GM23338 (cell line): ENCODE measurements at regions not wholly inside any gene's neighbourhood (a gene's known extent, or its start where the extent isn't known, plus 50 kb on each side); places are given as distances from the start of the nearest gene placed in this dataset.

ENCODE experiments used
- ATAC-seq: fragments of 200-7000 bp; cut with Tn5 transposase; 3 replicates; pipeline ENCODE4 v1.9.1; 2020
- DNase-seq: peaks from one replicate; pipeline ENCODE4 v3.0.0-alpha.2; 2015; ENCODE audit warnings: low spot score
- H2AFZ ChIP-seq: fragments of 200-600 bp; sonication (generic); 2 replicates; pipeline ENCODE4 v1.8.0; 2016; ENCODE audit warnings: antibody characterized with exemption, mild to moderate bottlenecking, moderate library complexity
- H3F3A ChIP-seq: fragments of 200-600 bp; sonication (generic); replicated peaks from 2 replicates; pipeline ENCODE4 v1.8.0; 2017; ENCODE audit warnings: antibody characterized with exemption, mixed run types, low read depth
- H3K27ac ChIP-seq: fragments of 200-600 bp; sonication (generic); 2 replicates; pipeline ENCODE4 v1.6.1; 2016; ENCODE audit warnings: low read depth
- H3K27me3 ChIP-seq: fragments of 200-600 bp; sonication (generic); 2 replicates; pipeline ENCODE4 v1.8.0; 2016; ENCODE audit warnings: mild to moderate bottlenecking, mixed run types, moderate library complexity; ENCODE audit not compliant: insufficient read depth
- H3K36me3 ChIP-seq: fragments of 200-600 bp; sonication (generic); 2 replicates; pipeline ENCODE4 v1.8.0; 2016; ENCODE audit warnings: mild to moderate bottlenecking; ENCODE audit not compliant: insufficient read depth
- H3K4me1 ChIP-seq: fragments of 200-600 bp; sonication (generic); 2 replicates; pipeline ENCODE4 v1.8.0; 2016; ENCODE audit warnings: mild to moderate bottlenecking, moderate library complexity; ENCODE audit not compliant: insufficient read depth
- H3K4me2 ChIP-seq: fragments of 200-600 bp; sonication (generic); 2 replicates; pipeline ENCODE4 v1.7.1; 2017; ENCODE audit warnings: mixed run types
- H3K4me3 ChIP-seq: fragments of 200-600 bp; sonication (generic); 2 replicates; pipeline ENCODE4 v1.6.1; 2016; ENCODE audit warnings: mixed run types
- H3K79me2 ChIP-seq: fragments of 200-600 bp; sonication (generic); replicated peaks from 2 replicates; pipeline ENCODE4 v1.8.0; 2017; ENCODE audit warnings: mild to moderate bottlenecking; ENCODE audit not compliant: insufficient read depth
- H3K9me2 ChIP-seq: fragments of 200-600 bp; sonication (generic); 2 replicates; pipeline ENCODE4 v1.8.0; 2017; ENCODE audit not compliant: insufficient read depth
- H4K20me1 ChIP-seq: fragments of 200-600 bp; sonication (generic); replicated peaks from 2 replicates; pipeline ENCODE4 v1.8.0; 2017; ENCODE audit warnings: mild to moderate bottlenecking; ENCODE audit not compliant: insufficient read depth
- H3K27ac Mint-ChIP-seq: 2 replicates; pipeline ENCODE4 v1.8.0; 2020; ENCODE audit warnings: inconsistent platforms, mild to moderate bottlenecking, moderate library complexity, mixed read lengths
- H3K27me3 Mint-ChIP-seq: 3 replicates; pipeline ENCODE4 v1.8.0; 2022; ENCODE audit warnings: low read depth, mild to moderate bottlenecking, moderate library complexity, mixed read lengths, inconsistent platforms; ENCODE audit not compliant: insufficient read depth, poor library complexity
- H3K36me3 Mint-ChIP-seq: 3 replicates; pipeline ENCODE4 v1.8.0; 2021; ENCODE audit warnings: low read depth, mild to moderate bottlenecking, inconsistent platforms, moderate library complexity, mixed read lengths
- H3K4me1 Mint-ChIP-seq: 3 replicates; pipeline ENCODE4 v1.8.0; 2020; ENCODE audit warnings: mild to moderate bottlenecking, inconsistent platforms, mixed read lengths
- H3K4me3 Mint-ChIP-seq: 3 replicates; pipeline ENCODE4 v1.8.0; 2021; ENCODE audit warnings: moderate library complexity, mild to moderate bottlenecking, inconsistent platforms, mixed read lengths
- H3K9me3 Mint-ChIP-seq: 3 replicates; pipeline ENCODE4 v1.8.0; 2020; ENCODE audit warnings: moderate library complexity, mild to moderate bottlenecking, inconsistent platforms, mixed read lengths
- EZH2 ChIP-seq: fragments of 200-600 bp; sonication (generic); IDR thresholded peaks from one replicate; pipeline ENCODE4 v1.8.0; 2017; ENCODE audit warnings: antibody characterized with exemption, mild to moderate bottlenecking, low read depth; ENCODE audit not compliant: unreplicated experiment
- EZH2phosphoT487 ChIP-seq: fragments of 200-600 bp; sonication (generic); IDR thresholded peaks from one replicate; pipeline ENCODE4 v1.8.1; 2018; ENCODE audit warnings: antibody characterized with exemption; ENCODE audit not compliant: unreplicated experiment
- NANOG ChIP-seq: IDR thresholded peaks from 2 replicates; pipeline ENCODE4 v1.6.1; 2016; ENCODE audit warnings: antibody characterized with exemption, borderline replicate concordance
- POLR2AphosphoS5 ChIP-seq: IDR thresholded peaks from 2 replicates; pipeline ENCODE4 v1.6.1; 2016; ENCODE audit warnings: antibody characterized with exemption, low read depth
- STAT1 ChIP-seq: IDR thresholded peaks from one replicate; pipeline ENCODE4 v1.6.1; 2016; ENCODE audit warnings: antibody characterized with exemption; ENCODE audit not compliant: unreplicated experiment
- TF ChIP-seq, protein P1 (sequence below): IDR thresholded peaks from 2 replicates; pipeline ENCODE4 v1.6.1; 2016; ENCODE audit warnings: antibody characterized with exemption
- TF ChIP-seq, protein P2 (sequence below): fragments of 250-450 bp; sonication (Bioruptor Pico); IDR thresholded peaks from 2 replicates; pipeline ENCODE4 v1.5.0; 2020; ENCODE audit warnings: mild to moderate bottlenecking, moderate library complexity

DNA sequence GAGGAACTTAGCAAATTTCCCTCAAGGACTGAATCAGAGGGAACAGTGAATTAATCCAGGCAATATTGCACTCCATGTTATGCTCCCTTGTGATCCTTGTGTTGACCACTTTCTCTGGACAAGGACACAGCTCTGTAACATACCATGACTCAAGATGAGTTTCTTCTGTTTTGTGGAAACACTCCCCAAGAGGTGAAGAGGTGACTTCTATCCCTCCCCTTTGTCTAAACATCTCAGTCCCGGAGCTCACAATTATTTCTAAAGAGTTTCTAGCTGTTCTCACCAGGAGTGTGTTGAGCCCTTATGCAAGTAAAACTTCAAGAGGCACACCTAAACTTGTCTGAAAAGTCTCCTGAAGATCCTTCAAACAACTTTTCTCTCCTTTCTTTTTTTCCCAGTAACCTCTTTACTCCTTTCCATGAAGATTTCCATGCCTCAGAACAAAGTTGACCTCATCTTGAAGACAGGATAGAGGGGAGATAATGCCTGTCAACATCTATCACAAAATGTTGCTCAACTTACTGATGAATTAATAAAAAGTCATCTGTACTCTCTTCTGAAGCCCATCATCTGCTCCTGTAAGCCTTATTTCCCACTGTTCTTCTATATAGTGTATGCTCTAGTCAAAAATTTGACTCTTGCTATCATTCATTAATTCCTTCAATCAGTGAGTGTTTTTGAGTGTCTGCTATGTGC lies 429.1 kb downstream of the SPRY1 start:
- peaks cover 6% of the 10 kb centered on the region; the same call in 2 of the 3 replicates for H3K9me3 Mint-ChIP-seq
- ATAC-seq (no peak), DNase-seq (no peak)
- Histone ChIP-seq H3K27ac (no peak overlapping the region), H2AFZ (no peak overlapping the region), H4K20me1 (no peaks in the 10 kb centered on the region), H3K79me2 (no peaks in the 10 kb centered on the region), H3K9me2 (no peaks in the 10 kb centered on the region), H3K4me2 (no peak overlapping the region), H3K4me1 (no peaks in the 10 kb centered on the region), H3K36me3 (no peaks in the 10 kb centered on the region), H3K27me3 (no peaks in the 10 kb centered on the region), H3F3A (no peaks in the 10 kb centered on the region), H3K4me3 (no peak overlapping the region)
- no peak overlapping the region for H3K27ac Mint-ChIP-seq
- H3K4me3 Mint-ChIP-seq = no peak overlapping the region
- TF ChIP-seq POLR2AphosphoS5 (no peak), EZH2phosphoT487 (no peak), EZH2 (no peak), NANOG (no peak), STAT1 (no peak)
- TF ChIP-seq, protein P1, sequence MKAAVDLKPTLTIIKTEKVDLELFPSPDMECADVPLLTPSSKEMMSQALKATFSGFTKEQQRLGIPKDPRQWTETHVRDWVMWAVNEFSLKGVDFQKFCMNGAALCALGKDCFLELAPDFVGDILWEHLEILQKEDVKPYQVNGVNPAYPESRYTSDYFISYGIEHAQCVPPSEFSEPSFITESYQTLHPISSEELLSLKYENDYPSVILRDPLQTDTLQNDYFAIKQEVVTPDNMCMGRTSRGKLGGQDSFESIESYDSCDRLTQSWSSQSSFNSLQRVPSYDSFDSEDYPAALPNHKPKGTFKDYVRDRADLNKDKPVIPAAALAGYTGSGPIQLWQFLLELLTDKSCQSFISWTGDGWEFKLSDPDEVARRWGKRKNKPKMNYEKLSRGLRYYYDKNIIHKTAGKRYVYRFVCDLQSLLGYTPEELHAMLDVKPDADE = no peak
- TF ChIP-seq, protein P2, sequence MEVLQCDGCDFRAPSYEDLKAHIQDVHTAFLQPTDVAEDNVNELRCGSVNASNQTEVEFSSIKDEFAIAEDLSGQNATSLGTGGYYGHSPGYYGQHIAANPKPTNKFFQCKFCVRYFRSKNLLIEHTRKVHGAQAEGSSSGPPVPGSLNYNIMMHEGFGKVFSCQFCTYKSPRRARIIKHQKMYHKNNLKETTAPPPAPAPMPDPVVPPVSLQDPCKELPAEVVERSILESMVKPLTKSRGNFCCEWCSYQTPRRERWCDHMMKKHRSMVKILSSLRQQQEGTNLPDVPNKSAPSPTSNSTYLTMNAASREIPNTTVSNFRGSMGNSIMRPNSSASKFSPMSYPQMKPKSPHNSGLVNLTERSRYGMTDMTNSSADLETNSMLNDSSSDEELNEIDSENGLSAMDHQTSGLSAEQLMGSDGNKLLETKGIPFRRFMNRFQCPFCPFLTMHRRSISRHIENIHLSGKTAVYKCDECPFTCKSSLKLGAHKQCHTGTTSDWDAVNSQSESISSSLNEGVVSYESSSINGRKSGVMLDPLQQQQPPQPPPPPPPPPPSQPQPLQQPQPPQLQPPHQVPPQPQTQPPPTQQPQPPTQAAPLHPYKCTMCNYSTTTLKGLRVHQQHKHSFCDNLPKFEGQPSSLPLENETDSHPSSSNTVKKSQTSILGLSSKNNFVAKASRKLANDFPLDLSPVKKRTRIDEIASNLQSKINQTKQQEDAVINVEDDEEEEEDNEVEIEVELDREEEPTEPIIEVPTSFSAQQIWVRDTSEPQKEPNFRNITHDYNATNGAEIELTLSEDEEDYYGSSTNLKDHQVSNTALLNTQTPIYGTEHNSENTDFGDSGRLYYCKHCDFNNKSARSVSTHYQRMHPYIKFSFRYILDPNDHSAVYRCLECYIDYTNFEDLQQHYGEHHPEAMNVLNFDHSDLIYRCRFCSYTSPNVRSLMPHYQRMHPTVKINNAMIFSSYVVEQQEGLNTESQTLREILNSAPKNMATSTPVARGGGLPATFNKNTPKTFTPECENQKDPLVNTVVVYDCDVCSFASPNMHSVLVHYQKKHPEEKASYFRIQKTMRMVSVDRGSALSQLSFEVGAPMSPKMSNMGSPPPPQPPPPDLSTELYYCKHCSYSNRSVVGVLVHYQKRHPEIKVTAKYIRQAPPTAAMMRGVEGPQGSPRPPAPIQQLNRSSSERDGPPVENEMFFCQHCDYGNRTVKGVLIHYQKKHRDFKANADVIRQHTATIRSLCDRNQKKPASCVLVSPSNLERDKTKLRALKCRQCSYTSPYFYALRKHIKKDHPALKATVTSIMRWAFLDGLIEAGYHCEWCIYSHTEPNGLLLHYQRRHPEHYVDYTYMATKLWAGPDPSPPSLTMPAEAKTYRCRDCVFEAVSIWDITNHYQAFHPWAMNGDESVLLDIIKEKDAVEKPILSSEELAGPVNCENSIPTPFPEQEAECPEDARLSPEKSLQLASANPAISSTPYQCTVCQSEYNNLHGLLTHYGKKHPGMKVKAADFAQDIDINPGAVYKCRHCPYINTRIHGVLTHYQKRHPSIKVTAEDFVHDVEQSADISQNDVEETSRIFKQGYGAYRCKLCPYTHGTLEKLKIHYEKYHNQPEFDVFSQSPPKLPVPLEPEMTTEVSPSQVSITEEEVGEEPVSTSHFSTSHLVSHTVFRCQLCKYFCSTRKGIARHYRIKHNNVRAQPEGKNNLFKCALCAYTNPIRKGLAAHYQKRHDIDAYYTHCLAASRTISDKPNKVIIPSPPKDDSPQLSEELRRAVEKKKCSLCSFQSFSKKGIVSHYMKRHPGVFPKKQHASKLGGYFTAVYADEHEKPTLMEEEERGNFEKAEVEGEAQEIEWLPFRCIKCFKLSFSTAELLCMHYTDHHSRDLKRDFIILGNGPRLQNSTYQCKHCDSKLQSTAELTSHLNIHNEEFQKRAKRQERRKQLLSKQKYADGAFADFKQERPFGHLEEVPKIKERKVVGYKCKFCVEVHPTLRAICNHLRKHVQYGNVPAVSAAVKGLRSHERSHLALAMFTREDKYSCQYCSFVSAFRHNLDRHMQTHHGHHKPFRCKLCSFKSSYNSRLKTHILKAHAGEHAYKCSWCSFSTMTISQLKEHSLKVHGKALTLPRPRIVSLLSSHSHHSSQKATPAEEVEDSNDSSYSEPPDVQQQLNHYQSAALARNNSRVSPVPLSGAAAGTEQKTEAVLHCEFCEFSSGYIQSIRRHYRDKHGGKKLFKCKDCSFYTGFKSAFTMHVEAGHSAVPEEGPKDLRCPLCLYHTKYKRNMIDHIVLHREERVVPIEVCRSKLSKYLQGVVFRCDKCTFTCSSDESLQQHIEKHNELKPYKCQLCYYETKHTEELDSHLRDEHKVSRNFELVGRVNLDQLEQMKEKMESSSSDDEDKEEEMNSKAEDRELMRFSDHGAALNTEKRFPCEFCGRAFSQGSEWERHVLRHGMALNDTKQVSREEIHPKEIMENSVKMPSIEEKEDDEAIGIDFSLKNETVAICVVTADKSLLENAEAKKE = no peak
- no peaks in the 10 kb centered on the region; the same call in 2 of the 3 replicates for H3K36me3 Mint-ChIP-seq
- no peaks in the 10 kb centered on the region for H3K27me3 Mint-ChIP-seq
- no peaks in the 10 kb centered on the region; the same call in 2 of the 3 replicates for H3K4me1 Mint-ChIP-seq
